ENCODE measurements at regions not wholly inside any gene's neighbourhood (a gene's known extent, or its start where the extent isn't known, plus 50 kb on each side); places are given as distances from the start of the nearest gene placed in this dataset.

- WGBS, 2 donors (ENCODE audit: low coverage in 1 of 2): 57 to 60% methylated on average over 2 to 5 of the region's 10 CpGs
- TF ChIP-seq POLR2A (IDR thresholded peaks at IDR 0.05) (no peak), CTCF (IDR thresholded peaks at IDR 0.05) (no peak)
- H3K4me3 ChIP-seq: no peak overlapping the region
- no peaks in the 10 kb centered on the region for H3K36me3 ChIP-seq
- peaks cover 0 to 11% (median 9%) of the 10 kb centered on the region in 3 donors for H3K4me1 ChIP-seq
- ATAC-seq: no peak
- H3K9me3 ChIP-seq: no peaks in the 10 kb centered on the region
- no peak overlapping the region for H3K27ac ChIP-seq
- peaks cover 100% of the 10 kb centered on the region for H3K27me3 ChIP-seq
Observed at GRCh38 chr7:155386608-155387007, 71.3 kb upstream of the EN2 start.

- ATAC-seq: no peak
- peaks cover 100% of the 10 kb centered on the region for H3K27me3 ChIP-seq
Observed at GRCh38 chr7:155387066-155387620, 70.8 kb upstream of the EN2 start.

GRCh38 chr7:155388561-155388960 is 69.4 kb upstream of the EN2 start:
- Histone ChIP-seq H3K27ac (no peak overlapping the region), H3K9me3 (no peaks in the 10 kb centered on the region), H3K27me3 (peaks cover 99% of the 10 kb centered on the region), H3K4me3 (no peak overlapping the region), H3K4me1 (no peaks in the 10 kb centered on the region), H3K36me3 (no peaks in the 10 kb centered on the region)
- ATAC-seq: no peak
- no peak for TF ChIP-seq EP300 (IDR thresholded peaks at IDR 0.05)
- no peak for TF ChIP-seq POLR2AphosphoS5 (IDR thresholded peaks at IDR 0.05)
- no peak for TF ChIP-seq CTCF (IDR thresholded peaks at IDR 0.05)
- TF ChIP-seq POLR2A (IDR thresholded peaks at IDR 0.05): no peak
- 61% methylated on average over 4 of the region's 11 CpGs; no CpG with 5 or more reads in 1 of the 2 donors for WGBS, 2 donors (ENCODE audit: low coverage in 1 of 2)

More at GRCh38 chr7:155387066-155387620, 70.8 kb upstream of the EN2 start:
- Histone ChIP-seq H3K36me3 (no peaks in the 10 kb centered on the region), H3K4me3 (no peak overlapping the region), H3K9me3 (no peaks in the 10 kb centered on the region), H3K27ac (no peak overlapping the region), H3K4me1 (peaks cover 0 to 5% (median 4%) of the 10 kb centered on the region in 3 donors)
- WGBS, 2 donors (ENCODE audit: low coverage in 1 of 2): 29 to 30% methylated on average over 1 to 2 of the region's 16 CpGs
- TF ChIP-seq POLR2AphosphoS5 (IDR thresholded peaks at IDR 0.05): no peak
- TF ChIP-seq CTCF (IDR thresholded peaks at IDR 0.05): no peak
- TF ChIP-seq EP300 (IDR thresholded peaks at IDR 0.05): no peak
- TF ChIP-seq POLR2A (IDR thresholded peaks at IDR 0.05): no peak

- WGBS, 2 donors (ENCODE audit: low coverage in 1 of 2): 56% methylated on average over 4 of the region's 8 CpGs; no CpG with 5 or more reads in 1 of the 2 donors
- H3K9me3 ChIP-seq: no peaks in the 10 kb centered on the region
- no peak for TF ChIP-seq CTCF (IDR thresholded peaks at IDR 0.05)
- TF ChIP-seq EP300 (IDR thresholded peaks at IDR 0.05): no peak
- TF ChIP-seq POLR2AphosphoS5 (IDR thresholded peaks at IDR 0.05): no peak
- no peak for TF ChIP-seq POLR2A (IDR thresholded peaks at IDR 0.05)
- H3K27me3 ChIP-seq: peaks cover 94% of the 10 kb centered on the region
- no peaks in the 10 kb centered on the region for H3K36me3 ChIP-seq
- H3K4me3 ChIP-seq: no peak overlapping the region
- no peaks in the 10 kb centered on the region for H3K4me1 ChIP-seq
- H3K27ac ChIP-seq: no peak overlapping the region
- ATAC-seq: no peak
Observed at GRCh38 chr7:155391414-155391813, 66.5 kb upstream of the EN2 start.

- no peak overlapping the region for H3K4me3 ChIP-seq
- H3K36me3 ChIP-seq: no peaks in the 10 kb centered on the region
- no peak overlapping the region for H3K27ac ChIP-seq
- no peaks in the 10 kb centered on the region for H3K9me3 ChIP-seq
- 62 to 65% methylated on average over 2 to 8 of the region's 11 CpGs for WGBS, 2 donors (ENCODE audit: low coverage in 1 of 2)
- H3K4me1 ChIP-seq: no peaks in the 10 kb centered on the region
- ATAC-seq: no peak
- peaks cover 90% of the 10 kb centered on the region for H3K27me3 ChIP-seq
- no peak for TF ChIP-seq CTCF (IDR thresholded peaks at IDR 0.05)
- TF ChIP-seq POLR2AphosphoS5 (IDR thresholded peaks at IDR 0.05): no peak
- TF ChIP-seq POLR2A (IDR thresholded peaks at IDR 0.05): no peak
- no peak for TF ChIP-seq EP300 (IDR thresholded peaks at IDR 0.05)
Observed at GRCh38 chr7:155392726-155393570, 65.0 kb upstream of the EN2 start.

All from gastroesophageal sphincter (tissue), 4 donors.